AG04450 (cell line): ENCODE measurements at regions not wholly inside any gene's neighbourhood (a gene's known extent, or its start where the extent isn't known, plus 50 kb on each side); places are given as distances from the start of the nearest gene placed in this dataset.

Experiments
- CTCF ChIA-PET: fragments of 300-600, 350-600 bp; formaldehyde crosslinking; extraction: SDS; loops from one replicate; lab custom pipeline; 2022; ENCODE audit warnings: antibody characterized with exemption, inconsistent platforms; lab: Charles Lee
- POLR2A ChIA-PET: fragments of 350-600 bp; formaldehyde crosslinking; extraction: SDS; loops from one replicate; lab custom pipeline; 2021; ENCODE audit warnings: antibody characterized with exemption, inconsistent platforms; lab: Yijun Ruan, JAX
- DNase-seq: peaks from one replicate; pipeline ENCODE4 v3.0.0-alpha.2; 2011; ENCODE audit warnings: low read depth, low spot score
- H3K27ac ChIP-seq: one replicate; pipeline ENCODE4 v1.5.1; 2012; ENCODE audit warnings: low read depth, low read length, control low read depth
- H3K27me3 ChIP-seq: one replicate; pipeline ENCODE4 v1.6.0; 2012; ENCODE audit warnings: low read length; ENCODE audit not compliant: control insufficient read depth, insufficient read depth
- H3K4me3 ChIP-seq: 2 replicates; pipeline ENCODE4 v1.5.1; 2011; ENCODE audit warnings: mild to moderate bottlenecking, low read depth, low read length, control low read depth
- H3K9me3 ChIP-seq: 2 replicates; pipeline ENCODE4 v1.5.1; 2012; ENCODE audit warnings: low read length; ENCODE audit not compliant: control insufficient read depth, insufficient read depth
- CTCF ChIP-seq: IDR thresholded peaks from 2 replicates; pipeline ENCODE4 v1.5.1; 2011; ENCODE audit warnings: low read depth, low read length, control low read depth, inconsistent platforms

- no peak for DNase-seq
- ChIA-PET CTCF (no interaction called here), POLR2A (no interaction called here)
- no peak overlapping the region for H3K27ac ChIP-seq
- no peak for TF ChIP-seq CTCF
- H3K27me3 ChIP-seq, result no peaks in the 10 kb centered on the region
- H3K4me3 ChIP-seq, result no peak overlapping the region
- H3K9me3 ChIP-seq, result no peaks in the 10 kb centered on the region
Measured at GRCh38 chr5:121693864-121694263, 157.8 kb upstream of the FTMT start.

GRCh38 chr5:121695307-121695706 lies 156.4 kb upstream of the FTMT start:
- H3K4me3 ChIP-seq, result no peak overlapping the region

GRCh38 chr5:121698690-121699089 lies 153.0 kb upstream of the FTMT start:
- ChIA-PET CTCF (no interaction called here), POLR2A (no interaction called here)
- Histone ChIP-seq H3K27ac (no peak overlapping the region), H3K9me3 (no peaks in the 10 kb centered on the region), H3K27me3 (no peaks in the 10 kb centered on the region), H3K4me3 (no peak overlapping the region)
- TF ChIP-seq CTCF, result no peak
- no peak for DNase-seq

More at GRCh38 chr5:121695307-121695706, 156.4 kb upstream of the FTMT start:
- ChIA-PET POLR2A (no interaction called here), CTCF (no interaction called here)
- Histone ChIP-seq H3K27me3 (no peaks in the 10 kb centered on the region), H3K27ac (no peak overlapping the region), H3K9me3 (no peaks in the 10 kb centered on the region)
- DNase-seq, result no peak
- TF ChIP-seq CTCF, result no peak

GRCh38 chr5:121701731-121702130 lies 150.0 kb upstream of the FTMT start:
- H3K27me3 ChIP-seq, result no peaks in the 10 kb centered on the region
- CTCF ChIA-PET, result no interaction called here
- no peak for TF ChIP-seq CTCF
- no peak for DNase-seq
- H3K27ac ChIP-seq, result no peak overlapping the region
- POLR2A ChIA-PET, result no interaction called here
- H3K9me3 ChIP-seq, result no peaks in the 10 kb centered on the region
- H3K4me3 ChIP-seq, result no peak overlapping the region

GRCh38 chr5:121702682-121703081 lies 149.0 kb upstream of the FTMT start:
- no peak for DNase-seq
- ChIA-PET POLR2A (no interaction called here), CTCF (no interaction called here)
- H3K27me3 ChIP-seq, result no peaks in the 10 kb centered on the region
- H3K4me3 ChIP-seq, result no peak overlapping the region
- H3K27ac ChIP-seq, result no peak overlapping the region
- H3K9me3 ChIP-seq, result no peaks in the 10 kb centered on the region
- TF ChIP-seq CTCF, result no peak
